Fibroblast of pulmonary artery (primary cell): ENCODE measurements at regions not wholly inside any gene's neighbourhood (a gene's known extent, or its start where the extent isn't known, plus 50 kb on each side); places are given as distances from the start of the nearest gene placed in this dataset.

Experiments
- DNase-seq: peaks from one replicate; pipeline ENCODE4 v3.0.0-alpha.2; 2010; ENCODE audit warnings: low read depth
- H3K4me3 ChIP-seq: replicated peaks from 2 replicates; pipeline ENCODE4 v1.5.1; 2011; ENCODE audit warnings: low read depth, mild to moderate bottlenecking, control low read depth, low read length, moderate library complexity
- TF ChIP-seq, protein P1 (sequence below): IDR thresholded peaks from 2 replicates; pipeline ENCODE4 v1.5.1; 2011; ENCODE audit warnings: mild to moderate bottlenecking, control low read depth, low read length, inconsistent platforms; ENCODE audit errors: missing control alignments

DNA sequence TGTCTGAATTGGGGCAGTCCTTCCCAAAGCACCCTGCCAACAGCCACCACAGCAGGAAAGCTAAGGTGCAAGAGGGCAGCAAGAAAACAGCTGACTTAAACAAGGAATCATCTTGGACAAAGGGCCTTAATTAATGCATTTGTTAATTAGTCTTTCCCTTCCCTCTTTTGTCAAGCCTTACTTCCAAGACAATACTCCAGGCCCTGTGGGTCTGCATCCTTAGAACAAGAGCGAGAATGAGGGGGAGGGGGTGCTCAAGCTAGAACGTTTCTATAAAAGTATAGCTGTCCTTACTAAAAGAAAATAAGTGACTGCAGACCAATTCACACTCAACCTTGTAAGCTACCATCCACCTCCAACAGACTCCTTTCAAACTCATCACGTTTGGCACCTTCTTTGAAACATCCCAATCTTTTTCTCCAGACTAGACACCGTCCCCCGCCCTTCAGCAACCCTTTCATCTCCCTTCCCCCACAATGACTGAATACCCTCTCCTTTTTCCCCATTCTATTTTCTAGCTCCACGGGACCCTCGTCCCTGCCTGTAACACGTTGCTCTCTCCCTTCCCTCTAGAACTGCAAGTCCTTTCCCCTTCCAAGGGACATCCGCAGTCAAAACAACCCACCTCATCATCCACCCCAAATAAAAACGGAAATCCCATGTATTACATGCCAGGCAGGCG is 85.7 kb upstream of the RNF38 start:
- TF ChIP-seq, protein P1, sequence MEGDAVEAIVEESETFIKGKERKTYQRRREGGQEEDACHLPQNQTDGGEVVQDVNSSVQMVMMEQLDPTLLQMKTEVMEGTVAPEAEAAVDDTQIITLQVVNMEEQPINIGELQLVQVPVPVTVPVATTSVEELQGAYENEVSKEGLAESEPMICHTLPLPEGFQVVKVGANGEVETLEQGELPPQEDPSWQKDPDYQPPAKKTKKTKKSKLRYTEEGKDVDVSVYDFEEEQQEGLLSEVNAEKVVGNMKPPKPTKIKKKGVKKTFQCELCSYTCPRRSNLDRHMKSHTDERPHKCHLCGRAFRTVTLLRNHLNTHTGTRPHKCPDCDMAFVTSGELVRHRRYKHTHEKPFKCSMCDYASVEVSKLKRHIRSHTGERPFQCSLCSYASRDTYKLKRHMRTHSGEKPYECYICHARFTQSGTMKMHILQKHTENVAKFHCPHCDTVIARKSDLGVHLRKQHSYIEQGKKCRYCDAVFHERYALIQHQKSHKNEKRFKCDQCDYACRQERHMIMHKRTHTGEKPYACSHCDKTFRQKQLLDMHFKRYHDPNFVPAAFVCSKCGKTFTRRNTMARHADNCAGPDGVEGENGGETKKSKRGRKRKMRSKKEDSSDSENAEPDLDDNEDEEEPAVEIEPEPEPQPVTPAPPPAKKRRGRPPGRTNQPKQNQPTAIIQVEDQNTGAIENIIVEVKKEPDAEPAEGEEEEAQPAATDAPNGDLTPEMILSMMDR = no peak
- peak overlapping the region; percentile 88 for H3K4me3 ChIP-seq
- DNase-seq = no peak

DNA sequence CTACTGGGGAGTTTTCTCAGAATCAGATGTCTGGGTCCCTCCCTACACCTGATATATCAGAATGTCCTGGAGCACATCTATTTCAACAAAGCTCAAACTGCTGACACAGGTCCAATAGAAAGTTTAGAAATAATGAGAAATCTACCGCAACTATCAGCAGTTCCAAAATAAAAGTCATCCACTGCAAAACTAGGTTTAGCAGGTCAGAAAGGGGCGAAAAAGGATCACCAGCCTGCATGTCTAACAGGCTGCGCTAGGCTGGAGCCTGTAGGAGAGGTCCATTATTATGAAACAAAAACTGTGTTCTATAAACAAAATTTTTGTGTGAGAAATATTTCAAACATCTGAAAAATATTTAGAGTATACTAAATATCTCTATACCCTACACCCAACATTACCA is 84.1 kb upstream of the RNF38 start:
- DNase-seq = no peak
- no peak overlapping the region for H3K4me3 ChIP-seq
- TF ChIP-seq, protein P1 = no peak

DNA sequence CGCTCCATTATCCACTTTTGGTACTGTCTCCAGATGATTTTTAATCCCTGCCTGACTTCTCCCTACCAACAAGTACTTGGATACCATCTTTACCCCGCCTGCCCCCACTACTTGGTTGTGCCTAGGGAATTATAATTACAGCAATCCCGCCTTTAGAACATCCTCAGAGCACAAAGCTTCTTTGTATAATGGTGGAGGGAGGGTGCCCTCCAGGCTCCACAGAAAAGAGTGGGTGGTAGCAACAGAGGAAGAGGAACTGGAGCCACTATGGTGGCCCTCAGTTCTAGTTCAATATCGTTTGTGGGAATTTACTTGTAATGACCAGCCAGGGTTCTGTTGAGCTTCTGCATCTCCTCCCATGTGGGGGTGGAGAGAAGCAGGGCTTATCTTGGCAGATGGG is 79.0 kb upstream of the RNF38 start:
- H3K4me3 ChIP-seq = no peak overlapping the region
- TF ChIP-seq, protein P1 = no peak
- DNase-seq = no peak

DNA sequence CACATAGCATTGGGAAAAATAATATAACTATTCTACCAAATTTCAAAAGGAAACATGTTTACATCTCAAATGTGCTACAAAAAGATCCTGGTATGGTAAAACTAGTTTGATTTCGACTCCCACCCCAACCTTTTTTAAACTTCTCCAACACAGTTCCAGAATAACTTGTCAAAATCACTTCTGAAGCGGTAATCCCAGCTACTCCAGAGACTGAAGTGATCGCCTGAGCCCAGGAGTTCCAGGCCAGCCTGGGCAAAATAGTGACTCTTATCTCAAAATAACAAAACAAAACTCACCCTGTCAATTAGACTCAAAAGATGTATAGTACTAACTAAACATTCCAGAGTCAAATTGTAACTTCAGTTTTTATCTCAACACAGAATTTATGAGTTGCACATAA is 71.3 kb upstream of the RNF38 start:
- DNase-seq = no peak
- no peak overlapping the region for H3K4me3 ChIP-seq
- TF ChIP-seq, protein P1 = no peak

DNA sequence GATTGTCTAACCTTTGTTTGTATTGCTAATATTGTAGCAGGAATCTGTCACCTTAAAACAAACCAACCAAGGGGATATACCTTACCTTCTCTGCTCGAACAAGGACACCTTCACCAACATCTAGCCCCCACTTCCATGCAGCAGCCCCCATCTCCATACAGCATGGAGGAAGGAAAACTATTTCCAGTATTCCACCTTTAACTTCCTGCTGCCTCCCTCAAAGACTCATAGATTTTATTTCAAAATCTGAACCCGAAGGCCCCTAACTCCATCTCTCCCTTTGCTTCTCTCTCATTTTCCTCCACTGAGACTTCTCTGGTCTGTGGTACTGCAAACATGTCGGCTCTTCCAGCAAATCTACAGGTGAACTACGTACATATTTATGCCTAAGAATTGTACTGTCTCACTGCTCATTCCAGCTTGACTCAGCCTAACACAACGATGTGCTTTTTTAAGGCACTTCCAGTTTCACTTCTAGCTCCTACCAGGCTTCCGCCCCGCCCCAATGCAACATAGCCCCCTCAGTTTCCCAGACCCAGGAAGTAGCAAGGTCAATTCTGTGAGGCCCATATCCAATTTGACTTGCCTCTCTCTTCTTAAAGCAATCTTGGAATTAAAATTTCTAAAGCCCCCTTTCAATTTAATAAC is 70.7 kb upstream of the RNF38 start:
- TF ChIP-seq, protein P1 = no peak
- H3K4me3 ChIP-seq = peak overlapping the region; percentile 40
- peak; percentile 61 for DNase-seq

DNA sequence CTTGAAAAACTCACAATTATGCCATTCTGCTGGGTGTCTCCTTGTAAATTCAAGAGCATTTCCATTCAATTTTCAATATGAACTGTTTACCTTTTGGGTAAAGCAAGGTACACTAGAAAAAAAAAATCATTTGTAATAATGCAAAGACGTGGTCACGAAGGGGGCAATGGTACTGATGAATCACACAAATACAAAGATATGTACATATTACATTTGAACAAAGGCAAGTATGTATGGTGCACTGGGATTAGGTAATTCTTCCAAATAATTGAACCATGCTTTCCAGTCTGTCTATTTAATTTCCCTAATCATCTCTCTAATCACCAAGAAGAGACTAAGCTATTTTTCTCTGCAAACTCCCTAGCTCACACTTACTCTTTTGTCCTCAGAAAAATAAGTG is 63.4 kb upstream of the RNF38 start:
- TF ChIP-seq, protein P1 = no peak
- no peak for DNase-seq
- no peak overlapping the region for H3K4me3 ChIP-seq

DNA sequence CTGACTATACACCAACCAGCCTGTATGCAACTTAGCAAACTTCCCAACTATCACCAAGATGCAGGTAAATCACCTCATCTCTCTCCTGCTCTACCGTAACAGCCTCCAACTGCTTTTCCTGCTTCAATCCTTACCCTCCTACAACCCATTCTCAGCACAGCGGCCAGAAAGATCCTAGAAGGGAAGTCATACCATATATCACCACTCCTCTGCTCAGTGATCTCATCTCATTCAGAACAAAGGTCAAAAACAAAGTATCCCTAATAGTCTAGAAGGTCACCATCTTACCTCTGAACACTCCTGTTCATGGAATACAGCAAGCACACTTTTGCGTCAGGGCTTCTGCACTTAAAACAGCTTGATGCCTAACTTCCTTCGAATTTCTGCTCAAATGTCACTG is 62.2 kb upstream of the RNF38 start:
- TF ChIP-seq, protein P1 = no peak
- no peak overlapping the region for H3K4me3 ChIP-seq
- DNase-seq = no peak
